ENCODE measurements at regions not wholly inside any gene's neighbourhood (a gene's known extent, or its start where the extent isn't known, plus 50 kb on each side); places are given as distances from the start of the nearest gene placed in this dataset.

DNA sequence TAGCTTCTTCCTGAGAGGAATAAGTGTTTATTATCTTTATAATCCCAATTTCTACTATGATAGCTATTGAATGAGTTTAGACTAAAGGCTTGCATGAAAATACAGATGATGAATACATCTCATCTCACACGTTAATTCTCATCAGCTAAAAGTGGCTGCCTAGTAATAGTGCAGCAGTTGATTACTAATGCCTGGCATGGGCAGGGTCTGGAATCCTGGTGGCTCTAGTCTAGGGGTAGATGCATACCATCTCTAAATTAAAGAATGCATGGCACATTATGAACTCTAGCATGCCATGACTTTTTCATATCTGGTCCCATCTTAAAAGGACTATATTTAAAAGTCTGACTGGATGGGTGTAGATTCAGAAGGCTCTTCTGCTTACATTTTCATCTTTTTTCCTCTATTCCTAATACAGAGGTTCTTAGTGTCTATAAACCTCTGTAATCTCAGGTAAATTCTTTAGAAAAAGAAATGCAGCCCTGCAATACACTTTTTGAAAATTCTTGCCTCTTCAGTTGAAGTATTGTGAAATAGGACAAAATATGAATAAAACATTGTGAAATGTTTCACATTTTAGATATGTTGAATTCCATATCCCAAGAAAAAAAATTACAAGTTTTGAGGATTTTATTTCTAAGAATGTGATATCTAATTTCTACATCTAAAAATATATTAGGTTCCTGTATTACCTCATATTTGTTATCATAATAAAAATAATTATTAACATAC lies 187.6 kb downstream of the C11orf87 start:
- H3K36me3 Mint-ChIP-seq (ENCODE audit: low read depth): no peaks in the 10 kb centered on the region
- H3K27me3 Mint-ChIP-seq (ENCODE audit: insufficient read depth): no peaks in the 10 kb centered on the region

DNA sequence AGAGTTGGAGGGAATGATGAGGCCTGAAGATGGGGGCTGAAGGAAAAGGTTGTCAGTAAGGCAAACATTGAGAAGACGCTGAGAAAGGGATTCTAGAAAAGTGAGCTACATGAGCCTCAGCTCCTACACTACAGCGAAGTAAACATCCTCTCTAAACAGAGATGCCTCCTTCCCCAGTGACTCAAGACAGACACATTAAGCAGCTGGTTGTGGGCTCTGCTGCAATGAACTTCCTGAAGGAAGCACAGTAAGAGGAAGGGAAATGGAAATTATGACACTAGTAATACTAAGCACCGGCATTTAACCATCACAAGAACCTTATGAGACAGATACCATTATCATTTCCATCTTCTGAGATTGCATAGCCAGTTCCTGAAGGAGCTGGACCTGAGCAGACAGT lies 190.5 kb downstream of the C11orf87 start:
- H3K4me3 ChIP-seq (ENCODE audit: low read length): no peak overlapping the region
- no peaks in the 10 kb centered on the region for H3K36me3 ChIP-seq (ENCODE audit: control insufficient read depth, insufficient read depth, low read length)
- Mint-ChIP-seq H3K27me3 (ENCODE audit: insufficient read depth) (no peaks in the 10 kb centered on the region), H3K4me3 (no peak overlapping the region), H3K4me1 (no peaks in the 10 kb centered on the region), H3K27ac (no peak overlapping the region), H3K9me3 (no peaks in the 10 kb centered on the region), H3K36me3 (ENCODE audit: low read depth) (no peaks in the 10 kb centered on the region)
- no peaks in the 10 kb centered on the region for H3K27me3 ChIP-seq (ENCODE audit: control insufficient read depth, insufficient read depth, low read length, poor library complexity, severe bottlenecking)
- no peaks in the 10 kb centered on the region for H3K9me3 ChIP-seq (ENCODE audit: control insufficient read depth, low read length)
- no peak for DNase-seq
- 94 to 100% methylated on average over 2 to 3 of the region's 3 CpGs for WGBS, 2 experiments (ENCODE audit: insufficient coverage in 1 of 2, insufficient read length in 1 of 2)
- H3K27ac ChIP-seq (ENCODE audit: low read depth, low read length): no peak overlapping the region
- TF ChIP-seq, protein P1, sequence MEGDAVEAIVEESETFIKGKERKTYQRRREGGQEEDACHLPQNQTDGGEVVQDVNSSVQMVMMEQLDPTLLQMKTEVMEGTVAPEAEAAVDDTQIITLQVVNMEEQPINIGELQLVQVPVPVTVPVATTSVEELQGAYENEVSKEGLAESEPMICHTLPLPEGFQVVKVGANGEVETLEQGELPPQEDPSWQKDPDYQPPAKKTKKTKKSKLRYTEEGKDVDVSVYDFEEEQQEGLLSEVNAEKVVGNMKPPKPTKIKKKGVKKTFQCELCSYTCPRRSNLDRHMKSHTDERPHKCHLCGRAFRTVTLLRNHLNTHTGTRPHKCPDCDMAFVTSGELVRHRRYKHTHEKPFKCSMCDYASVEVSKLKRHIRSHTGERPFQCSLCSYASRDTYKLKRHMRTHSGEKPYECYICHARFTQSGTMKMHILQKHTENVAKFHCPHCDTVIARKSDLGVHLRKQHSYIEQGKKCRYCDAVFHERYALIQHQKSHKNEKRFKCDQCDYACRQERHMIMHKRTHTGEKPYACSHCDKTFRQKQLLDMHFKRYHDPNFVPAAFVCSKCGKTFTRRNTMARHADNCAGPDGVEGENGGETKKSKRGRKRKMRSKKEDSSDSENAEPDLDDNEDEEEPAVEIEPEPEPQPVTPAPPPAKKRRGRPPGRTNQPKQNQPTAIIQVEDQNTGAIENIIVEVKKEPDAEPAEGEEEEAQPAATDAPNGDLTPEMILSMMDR (conservative IDR thresholded peaks at IDR 0.05): no peak
- no peak overlapping the region for H3K9ac ChIP-seq (ENCODE audit: extremely low read depth, low read length, poor library complexity, severe bottlenecking)
- H3K4me1 ChIP-seq (ENCODE audit: control insufficient read depth, insufficient read depth, low read length): no peaks in the 10 kb centered on the region

More for the DNA sequence above, 187.6 kb downstream of the C11orf87 start:
- Mint-ChIP-seq H3K4me3 (no peak overlapping the region), H3K27ac (no peak overlapping the region), H3K4me1 (no peaks in the 10 kb centered on the region), H3K9me3 (no peaks in the 10 kb centered on the region)
- no peaks in the 10 kb centered on the region for H3K36me3 ChIP-seq (ENCODE audit: control insufficient read depth, insufficient read depth, low read length)
- no peaks in the 10 kb centered on the region for H3K9me3 ChIP-seq (ENCODE audit: control insufficient read depth, low read length)
- H3K4me3 ChIP-seq (ENCODE audit: low read length): no peak overlapping the region
- no peak overlapping the region for H3K9ac ChIP-seq (ENCODE audit: extremely low read depth, low read length, poor library complexity, severe bottlenecking)
- TF ChIP-seq, protein P1 (conservative IDR thresholded peaks at IDR 0.05): no peak
- H3K27me3 ChIP-seq (ENCODE audit: control insufficient read depth, insufficient read depth, low read length, poor library complexity, severe bottlenecking): no peaks in the 10 kb centered on the region
- H3K4me1 ChIP-seq (ENCODE audit: control insufficient read depth, insufficient read depth, low read length): no peaks in the 10 kb centered on the region
- 83 to 100% methylated on average over 1 of the region's 1 CpG for WGBS, 2 experiments (ENCODE audit: insufficient coverage in 1 of 2, insufficient read length in 1 of 2)
- no peak overlapping the region for H3K27ac ChIP-seq (ENCODE audit: low read depth, low read length)
- DNase-seq: no peak

DNA sequence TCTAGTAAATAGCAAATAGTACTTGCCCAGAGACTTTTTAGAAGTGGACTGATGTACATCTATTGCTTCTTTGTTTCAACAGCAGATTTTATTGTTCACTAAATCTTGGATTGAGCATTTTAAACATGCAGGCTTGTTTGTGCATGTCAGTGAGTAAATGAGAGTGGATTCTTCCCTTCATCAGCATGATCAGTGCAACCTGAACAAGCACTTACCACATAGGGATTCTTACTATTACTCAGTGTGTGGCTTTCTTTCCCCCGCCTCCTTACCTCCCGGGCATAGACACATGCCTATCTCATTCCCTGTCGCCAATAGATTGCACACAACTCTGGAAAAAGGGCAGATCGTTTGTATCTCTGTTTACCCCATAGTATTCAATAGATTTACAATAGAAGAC lies 197.5 kb downstream of the C11orf87 start:
- Mint-ChIP-seq H3K27me3 (ENCODE audit: insufficient read depth) (no peaks in the 10 kb centered on the region), H3K9me3 (no peaks in the 10 kb centered on the region), H3K4me3 (no peak overlapping the region), H3K4me1 (no peaks in the 10 kb centered on the region), H3K27ac (no peak overlapping the region), H3K36me3 (ENCODE audit: low read depth) (no peaks in the 10 kb centered on the region)
- no peaks in the 10 kb centered on the region for H3K4me1 ChIP-seq (ENCODE audit: control insufficient read depth, insufficient read depth, low read length)
- H3K9ac ChIP-seq (ENCODE audit: extremely low read depth, low read length, poor library complexity, severe bottlenecking): no peak overlapping the region
- no peaks in the 10 kb centered on the region for H3K36me3 ChIP-seq (ENCODE audit: control insufficient read depth, insufficient read depth, low read length)
- no peaks in the 10 kb centered on the region for H3K9me3 ChIP-seq (ENCODE audit: control insufficient read depth, low read length)
- no peak for DNase-seq
- no peak overlapping the region for H3K4me3 ChIP-seq (ENCODE audit: low read length)
- 89% methylated on average over 4 of the region's 4 CpGs; no CpG with 5 or more reads in 1 of the 2 experiments for WGBS, 2 experiments (ENCODE audit: insufficient coverage in 1 of 2, insufficient read length in 1 of 2)
- no peaks in the 10 kb centered on the region for H3K27me3 ChIP-seq (ENCODE audit: control insufficient read depth, insufficient read depth, low read length, poor library complexity, severe bottlenecking)
- TF ChIP-seq, protein P1 (conservative IDR thresholded peaks at IDR 0.05): no peak
- H3K27ac ChIP-seq (ENCODE audit: low read depth, low read length): no peak overlapping the region
